ENCODE measurements at regions not wholly inside any gene's neighbourhood (a gene's known extent, or its start where the extent isn't known, plus 50 kb on each side); places are given as distances from the start of the nearest gene placed in this dataset.

DNA sequence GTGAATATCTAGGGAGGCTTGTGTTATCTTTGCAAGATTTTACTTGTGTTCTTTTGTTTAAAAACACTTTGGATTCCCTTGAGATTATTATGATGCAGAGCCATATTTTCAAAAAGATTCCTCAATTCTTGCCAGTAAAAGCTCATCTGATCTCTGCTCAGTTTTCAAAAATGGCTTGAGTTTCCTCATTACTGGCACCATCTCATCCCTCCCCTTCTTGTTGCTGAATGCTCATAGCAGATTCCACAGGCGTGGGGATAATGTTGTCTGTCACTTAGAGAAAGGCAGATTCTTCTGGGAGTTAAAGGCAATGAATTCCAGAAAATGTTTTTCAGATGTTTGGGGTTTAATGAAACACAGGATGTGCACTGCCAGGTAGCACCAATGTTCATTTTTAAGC, 170.4 kb upstream of the TANK start:
- POLR2A ChIA-PET = no interaction called here
- DNase-seq = no peak
- Histone ChIP-seq H3K4me1 (ENCODE audit: control insufficient read depth in 2 of 2, insufficient read depth in 2 of 2, low read length in 2 of 2) (peaks cover 0 to 3% of the 10 kb centered on the region in 2 donors), H4K20me1 (ENCODE audit: control insufficient read depth, insufficient read depth, low read length, poor library complexity, severe bottlenecking) (no peaks in the 10 kb centered on the region), H3K4me2 (replicated peaks; ENCODE audit: low read depth, low read length, poor library complexity, severe bottlenecking) (no peak overlapping the region), H3K36me3 (replicated peaks in 1 of 2; ENCODE audit: control extremely low read depth in 1 of 2, control insufficient read depth in 1 of 2, extremely low read depth in 1 of 2, insufficient read depth in 2 of 2, low read length in 1 of 2) (no peaks in the 10 kb centered on the region), H3K27me3 (replicated peaks in 1 of 4; ENCODE audit: control extremely low read depth in 1 of 4, control insufficient read depth in 3 of 4, insufficient read depth in 4 of 4, low read length in 3 of 4) (no peaks in the 10 kb centered on the region), H3K4me3 (ENCODE audit: control extremely low read depth in 1 of 5, extremely low read depth in 1 of 5, insufficient read depth in 1 of 5, low read depth in 2 of 5, low read length in 4 of 5) (no peak overlapping the region), H3K9me3 (ENCODE audit: control extremely low read depth in 1 of 3, control insufficient read depth in 2 of 3, insufficient read depth in 1 of 3, low read length in 2 of 3) (no peaks in the 10 kb centered on the region), H2AFZ (ENCODE audit: insufficient read depth, low read depth, low read length, poor library complexity, severe bottlenecking) (no peak overlapping the region), H3K79me2 (ENCODE audit: control insufficient read depth, insufficient read depth, low read length) (no peaks in the 10 kb centered on the region), H3K27ac (ENCODE audit: low read length in 2 of 2) (no peak overlapping the region), H3K9ac (ENCODE audit: low read length) (no peak overlapping the region)
- TF ChIP-seq CTCF (IDR thresholded peaks at IDR 0.05) = no peak
- no peak for TF ChIP-seq EZH2 (IDR thresholded peaks at IDR 0.05; ENCODE audit: borderline replicate concordance, insufficient read depth, low read depth, low read length, poor library complexity, severe bottlenecking)
- peaks cover 2% of the 10 kb centered on the region for H3K4me1 Mint-ChIP-seq
- no CpG with 5 or more reads among the region's 1 CpG for WGBS (ENCODE audit: insufficient coverage)
- no peaks in the 10 kb centered on the region for H3K9me3 Mint-ChIP-seq (ENCODE audit: insufficient read depth)
- ATAC-seq (ENCODE audit: low read depth) = no peak
- no peak overlapping the region for H3K27ac Mint-ChIP-seq
- H3K27me3 Mint-ChIP-seq = no peaks in the 10 kb centered on the region
- intact Hi-C loops (cut with micrococcal nuclease) = loop anchor here (5.0 kb wide), 1 partner anchor 283 kb away; no protein-coding TSS in a partner anchor
- CTCF ChIA-PET = interaction anchor here (1.0 to 9.1 kb wide), 3 partner anchors 14 to 666 kb away, joined by 3 to 208 read pairs (median 3); no protein-coding TSS in a partner anchor
- H3K4me3 Mint-ChIP-seq = no peak overlapping the region

DNA sequence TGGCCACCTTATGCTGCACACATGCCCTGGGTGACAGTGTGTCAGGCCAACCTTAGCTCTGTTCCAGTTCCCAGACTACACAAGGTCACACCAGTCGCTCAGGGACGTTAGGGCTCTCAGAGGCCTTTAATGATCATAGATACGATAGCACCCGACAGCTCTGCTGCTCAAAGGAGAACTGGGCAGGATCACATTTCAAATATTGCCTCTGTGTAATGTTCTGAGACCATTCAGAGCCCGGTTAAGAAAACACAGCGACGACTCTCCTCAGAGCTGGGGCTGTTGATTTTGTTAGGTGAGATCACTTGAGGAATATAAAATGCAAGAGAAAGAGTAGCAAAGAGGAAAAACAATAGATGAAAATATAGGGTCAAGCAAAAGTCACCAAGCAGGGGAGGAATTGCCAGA, 166.6 kb upstream of the TANK start:
- POLR2A ChIA-PET = no interaction called here
- Histone ChIP-seq H4K20me1 (ENCODE audit: control insufficient read depth, insufficient read depth, low read length, poor library complexity, severe bottlenecking) (no peaks in the 10 kb centered on the region), H3K4me3 (ENCODE audit: control extremely low read depth in 1 of 5, extremely low read depth in 1 of 5, insufficient read depth in 1 of 5, low read depth in 2 of 5, low read length in 4 of 5) (no peak overlapping the region), H3K79me2 (ENCODE audit: control insufficient read depth, insufficient read depth, low read length) (no peaks in the 10 kb centered on the region), H3K36me3 (replicated peaks in 1 of 2; ENCODE audit: control extremely low read depth in 1 of 2, control insufficient read depth in 1 of 2, extremely low read depth in 1 of 2, insufficient read depth in 2 of 2, low read length in 1 of 2) (no peaks in the 10 kb centered on the region), H3K4me1 (ENCODE audit: control insufficient read depth in 2 of 2, insufficient read depth in 2 of 2, low read length in 2 of 2) (peaks cover 0 to 3% of the 10 kb centered on the region in 2 donors), H2AFZ (ENCODE audit: insufficient read depth, low read depth, low read length, poor library complexity, severe bottlenecking) (peak overlapping the region; percentile 69), H3K9me3 (ENCODE audit: control extremely low read depth in 1 of 3, control insufficient read depth in 2 of 3, insufficient read depth in 1 of 3, low read length in 2 of 3) (no peaks in the 10 kb centered on the region), H3K27ac (ENCODE audit: low read length in 2 of 2) (no peak overlapping the region), H3K4me2 (replicated peaks; ENCODE audit: low read depth, low read length, poor library complexity, severe bottlenecking) (no peak overlapping the region), H3K27me3 (replicated peaks in 1 of 4; ENCODE audit: control extremely low read depth in 1 of 4, control insufficient read depth in 3 of 4, insufficient read depth in 4 of 4, low read length in 3 of 4) (no peaks in the 10 kb centered on the region), H3K9ac (ENCODE audit: low read length) (no peak overlapping the region)
- ATAC-seq (ENCODE audit: low read depth) (no peak), DNase-seq (no peak)
- TF ChIP-seq EZH2 (IDR thresholded peaks at IDR 0.05; ENCODE audit: borderline replicate concordance, insufficient read depth, low read depth, low read length, poor library complexity, severe bottlenecking) = no peak
- no peak for TF ChIP-seq CTCF (IDR thresholded peaks at IDR 0.05)
- Mint-ChIP-seq H3K4me1 (peaks cover 2% of the 10 kb centered on the region), H3K9me3 (ENCODE audit: insufficient read depth) (no peaks in the 10 kb centered on the region), H3K4me3 (no peak overlapping the region), H3K27ac (no peak overlapping the region), H3K27me3 (no peaks in the 10 kb centered on the region)
- CTCF ChIA-PET = interaction anchor here (1.0 to 9.1 kb wide), 24 partner anchors 8 to 884 kb away, joined by 3 to 208 read pairs (median 4); no protein-coding TSS in a partner anchor
- intact Hi-C loops (cut with micrococcal nuclease) = loop anchor here (1.0 to 5.0 kb wide), 3 partner anchors 279 to 669 kb away; no protein-coding TSS in a partner anchor
- 89% methylated on average over 7 of the region's 7 CpGs for WGBS (ENCODE audit: insufficient coverage)

All from B cell (primary cell).